ENCODE measurements at regions not wholly inside any gene's neighbourhood (a gene's known extent, or its start where the extent isn't known, plus 50 kb on each side); places are given as distances from the start of the nearest gene placed in this dataset.

GRCh38 chr18:73852789-73853549 is 294.7 kb downstream of the FBXO15 start:
- no peak for DNase-seq (ENCODE audit: low spot score)

DNA sequence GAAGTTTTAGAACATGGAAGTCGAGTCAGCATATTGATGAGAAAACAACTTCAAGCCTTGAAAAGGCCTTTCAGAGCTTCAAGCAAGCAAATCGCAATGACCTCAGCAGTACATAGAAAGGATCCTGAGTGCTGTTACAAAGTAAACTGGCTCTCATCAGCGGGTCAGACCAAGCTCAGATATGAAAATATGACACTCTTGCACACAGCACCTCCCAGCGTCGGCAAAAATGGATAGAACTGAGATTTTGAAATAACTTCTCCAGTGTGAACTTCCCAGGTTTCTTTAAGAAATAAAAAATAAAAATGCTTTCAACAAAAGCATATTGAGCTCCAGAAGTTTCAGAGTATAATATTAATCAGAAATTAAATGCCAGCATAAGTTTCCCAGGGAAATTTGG is 296.9 kb downstream of the FBXO15 start:
- DNase-seq (ENCODE audit: low spot score): no peak

GRCh38 chr18:73848656-73849055 is 299.0 kb downstream of the FBXO15 start:
- no peak for DNase-seq (ENCODE audit: low spot score)

- no peak for DNase-seq (ENCODE audit: low spot score)
These were observed 304.2 kb downstream of the FBXO15 start for GRCh38 chr18:73843455-73843854.

GRCh38 chr18:73842795-73843394 is 304.7 kb downstream of the FBXO15 start:
- peak; percentile 21 for DNase-seq (ENCODE audit: low spot score)

GRCh38 chr18:73841661-73842060 is 306.0 kb downstream of the FBXO15 start:
- DNase-seq (ENCODE audit: low spot score): no peak

DNA sequence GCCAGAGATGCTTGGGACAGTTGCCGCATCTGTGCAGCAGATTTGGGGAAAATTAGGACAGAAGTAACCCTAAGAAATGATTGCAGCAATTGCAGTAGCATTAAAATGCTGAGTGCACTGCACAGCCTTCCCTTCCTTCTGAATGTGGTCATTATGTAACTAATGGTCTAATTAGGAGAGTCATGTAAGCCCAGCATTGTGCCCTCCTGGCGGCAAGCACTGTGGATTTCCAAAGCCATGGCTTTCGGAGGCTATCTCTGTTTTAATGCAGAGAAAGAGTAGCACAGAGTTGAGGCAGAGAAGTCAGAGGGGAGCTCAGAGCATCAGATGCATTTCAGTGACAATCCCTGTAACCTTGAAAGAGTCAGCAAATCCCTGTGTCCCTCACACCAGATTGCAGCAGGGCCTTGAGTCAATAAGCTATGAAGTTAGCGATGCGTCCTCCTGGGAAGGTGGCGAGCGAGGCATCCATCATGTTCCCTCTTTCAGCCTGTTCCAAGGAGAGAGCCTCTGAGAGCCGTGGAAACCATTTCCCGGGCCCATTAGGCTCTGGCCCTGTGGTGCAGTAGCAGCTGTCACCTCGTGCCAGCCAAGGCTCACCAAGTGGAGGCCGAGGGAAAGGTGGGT is 307.2 kb downstream of the FBXO15 start:
- no peak for DNase-seq (ENCODE audit: low spot score)

- no peak for DNase-seq (ENCODE audit: low spot score)
These were observed 308.2 kb downstream of the FBXO15 start for GRCh38 chr18:73839441-73839840.

DNA sequence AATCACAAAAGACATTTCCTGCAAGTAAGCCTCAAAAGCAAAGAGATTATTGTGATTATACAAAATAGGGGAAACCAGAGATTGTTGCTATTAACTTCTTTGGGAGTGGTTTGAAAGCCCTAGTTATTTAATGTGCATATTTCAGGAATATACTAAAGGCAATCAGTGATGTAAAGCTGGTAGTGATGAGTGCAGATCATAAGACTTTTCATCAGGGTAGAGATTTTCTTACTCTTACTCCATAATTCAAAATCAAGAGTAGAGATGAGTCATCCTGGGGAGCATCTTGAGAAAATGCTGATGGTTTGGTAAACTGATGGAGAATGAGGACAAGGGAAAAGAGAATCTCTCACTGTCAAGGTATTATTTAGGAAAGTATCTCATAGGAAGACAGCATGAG is 309.5 kb downstream of the FBXO15 start:
- DNase-seq (ENCODE audit: low spot score): no peak

GRCh38 chr18:73835656-73836364 is 311.8 kb downstream of the FBXO15 start:
- DNase-seq (ENCODE audit: low spot score): no peak

DNA sequence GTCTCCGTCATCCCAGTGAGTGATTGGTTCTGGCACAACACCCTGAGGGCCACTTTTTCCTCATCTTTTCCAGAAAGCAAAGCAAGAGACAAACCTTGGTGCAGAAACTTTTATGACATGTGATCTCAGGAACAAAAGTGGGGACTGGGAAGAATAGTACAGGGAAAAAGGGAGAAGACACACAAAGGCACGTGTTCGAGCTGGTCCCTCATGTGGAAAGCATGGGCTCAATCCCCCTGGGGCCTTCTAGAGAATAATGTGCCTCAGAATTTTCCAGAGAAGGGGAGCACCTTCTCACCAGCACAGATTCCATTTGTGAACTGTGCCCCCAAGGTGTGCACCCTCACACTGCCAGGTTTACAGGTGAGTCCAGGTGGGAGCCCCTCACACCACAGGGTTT is 312.6 kb downstream of the FBXO15 start:
- DNase-seq (ENCODE audit: low spot score): no peak

- no peak for DNase-seq (ENCODE audit: low spot score)
These were observed 315.9 kb downstream of the FBXO15 start for GRCh38 chr18:73831688-73832087.

DNA sequence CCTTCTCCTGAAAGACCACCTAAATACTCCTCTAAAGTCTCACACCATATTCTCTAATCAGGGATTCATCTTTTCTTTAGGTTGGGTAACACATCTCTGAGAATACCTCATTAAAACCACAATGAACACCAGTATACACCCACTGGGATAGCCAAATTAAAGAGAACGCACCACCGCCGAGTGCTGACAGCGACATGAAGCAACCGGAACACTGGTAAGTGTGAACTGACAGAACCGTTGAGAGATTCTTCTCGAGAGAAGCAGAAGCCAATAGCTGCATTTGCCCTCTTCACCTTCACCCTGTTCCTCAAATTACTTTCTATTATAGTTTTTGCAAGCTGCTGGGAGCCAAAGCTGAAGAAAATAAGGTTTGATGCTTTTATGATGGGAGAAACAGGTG is 318.5 kb downstream of the FBXO15 start:
- DNase-seq (ENCODE audit: low spot score): no peak

GRCh38 chr18:73827801-73828200 is 319.8 kb downstream of the FBXO15 start:
- DNase-seq (ENCODE audit: low spot score): no peak

DNA sequence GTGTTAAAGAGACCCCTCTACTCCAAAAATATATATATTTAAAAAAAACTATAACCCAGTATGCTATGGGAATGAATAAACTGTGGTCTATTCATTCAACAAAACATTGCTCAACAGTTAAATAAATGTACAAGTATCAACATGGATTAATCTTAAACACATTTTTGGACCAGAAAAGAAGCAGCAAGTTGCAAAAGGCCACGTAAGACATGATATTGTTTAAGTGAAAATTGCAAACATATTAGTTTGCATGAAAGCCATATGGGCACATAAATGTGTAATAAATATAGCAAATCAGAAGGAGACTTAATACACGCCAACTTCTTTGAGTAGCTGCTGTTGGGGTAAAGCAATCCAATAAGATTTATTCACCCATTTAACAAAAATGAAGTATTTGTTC is 321.5 kb downstream of the FBXO15 start:
- DNase-seq (ENCODE audit: low spot score): no peak

DNA sequence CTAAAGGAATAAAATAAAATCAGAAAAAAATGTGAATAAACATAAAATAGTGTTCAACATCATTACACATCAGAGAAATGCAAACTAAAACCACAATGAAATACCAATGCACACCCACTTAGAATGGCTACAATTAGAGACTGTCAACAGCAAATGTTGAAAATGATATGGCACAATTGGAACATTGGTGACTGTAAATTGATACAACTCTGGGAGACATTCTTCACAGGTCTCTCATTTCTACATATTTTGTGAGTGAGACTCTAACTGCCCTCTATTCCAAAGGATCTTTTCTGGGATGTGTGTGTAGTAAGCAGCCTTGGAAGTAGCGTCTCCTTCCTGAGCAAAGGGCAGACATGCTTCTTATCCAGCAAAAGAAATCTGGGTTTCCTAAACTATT is 323.0 kb downstream of the FBXO15 start:
- no peak for DNase-seq (ENCODE audit: low spot score)

DNA sequence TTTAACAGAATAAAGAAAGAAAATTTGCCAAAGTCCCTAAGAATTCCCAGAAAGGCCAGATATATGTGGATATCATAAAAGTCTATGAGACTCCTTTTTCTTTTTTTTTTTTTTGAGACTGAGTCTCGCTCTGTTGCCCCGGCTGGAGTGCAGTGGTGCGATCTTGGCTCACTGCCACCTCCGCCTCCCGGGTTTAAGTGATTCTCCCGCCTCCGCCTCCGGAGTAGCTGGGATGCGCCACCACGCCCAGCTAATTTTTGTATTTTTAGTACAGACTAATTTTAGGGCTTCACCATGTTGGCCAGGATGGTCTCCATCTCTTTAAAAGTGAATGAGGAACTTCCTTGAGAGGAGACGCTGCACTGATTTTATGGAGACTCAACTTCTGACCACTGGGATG is 335.2 kb downstream of the FBXO15 start:
- no peak for DNase-seq (ENCODE audit: low spot score)

- DNase-seq (ENCODE audit: low spot score): no peak
These were observed 340.0 kb downstream of the FBXO15 start for GRCh38 chr18:73807551-73808192.

- DNase-seq (ENCODE audit: low spot score): no peak
These were observed 341.6 kb downstream of the FBXO15 start for GRCh38 chr18:73805991-73806390.

DNA sequence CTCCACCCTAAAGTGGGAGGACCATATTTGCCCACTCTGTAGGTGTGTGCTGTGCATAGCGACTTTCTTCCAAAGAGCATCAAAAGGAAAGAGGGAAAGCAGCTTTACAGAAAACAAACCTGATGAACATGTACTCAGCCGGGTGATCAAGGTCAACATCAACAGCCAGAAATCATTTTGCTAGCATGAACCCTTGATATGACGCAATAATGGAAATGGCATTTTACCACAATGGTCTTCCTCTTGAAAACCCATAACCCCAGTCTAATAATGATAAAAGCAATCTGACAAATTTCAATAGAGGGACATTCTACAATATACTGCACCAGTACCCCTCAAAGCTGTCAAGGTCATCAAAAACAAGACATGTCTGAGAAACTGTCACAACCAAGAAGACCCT is 350.2 kb downstream of the FBXO15 start:
- no peak for DNase-seq (ENCODE audit: low spot score)

DNA sequence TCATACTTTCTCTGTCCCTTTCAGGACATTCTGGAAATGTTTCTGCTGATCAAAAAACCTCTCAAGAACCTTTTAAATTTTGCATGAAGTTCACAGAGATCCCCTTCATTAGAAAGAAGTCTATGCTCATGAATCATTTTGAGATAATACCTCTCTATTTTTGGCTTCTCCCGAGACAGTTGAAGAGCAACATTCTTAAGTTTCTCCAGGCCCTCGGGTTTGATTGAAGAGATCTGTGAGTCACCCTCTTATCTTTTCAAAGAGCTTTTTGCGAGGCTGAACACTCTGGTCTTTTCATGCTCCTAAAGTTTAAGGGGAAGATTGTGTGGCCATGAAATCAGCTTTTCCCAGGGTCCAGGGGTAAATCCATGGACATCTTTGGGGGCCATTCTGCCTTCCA is 354.2 kb downstream of the FBXO15 start:
- no peak for DNase-seq (ENCODE audit: low spot score)

- no peak for DNase-seq (ENCODE audit: low spot score)
These were observed 356.6 kb downstream of the FBXO15 start for GRCh38 chr18:73791081-73791480.

All from H4 (cell line).